ENCODE measurements at regions not wholly inside any gene's neighbourhood (a gene's known extent, or its start where the extent isn't known, plus 50 kb on each side); places are given as distances from the start of the nearest gene placed in this dataset.
"Not testable (repeated sequence)": the region's sequence is repeated elsewhere in the genome, so short reads cannot be mapped to it uniquely, and the experiment has no call there.

- H3K18ac ChIP-seq (ENCODE audit: extremely low read depth, low read length); H4K5ac ChIP-seq (ENCODE audit: insufficient read length, low read depth, low read length); H3K9me3 ChIP-seq (ENCODE audit: insufficient read depth in 2 of 2, low read depth in 1 of 2, low read length in 1 of 2); H2BK120ac ChIP-seq (replicated peaks; ENCODE audit: low read depth, low read length); H3K56ac ChIP-seq (replicated peaks; ENCODE audit: insufficient read length, low read depth, low read length); H3K27ac ChIP-seq (ENCODE audit: low read depth, low read length); H3K79me2 ChIP-seq (ENCODE audit: control insufficient read depth in 1 of 2, insufficient read depth in 2 of 2, low read length in 2 of 2); H3K36me3 ChIP-seq (ENCODE audit: control insufficient read depth in 2 of 4, insufficient read depth in 4 of 4, low read length in 3 of 4); H3K14ac ChIP-seq (ENCODE audit: insufficient read length); H4K91ac ChIP-seq (replicated peaks; ENCODE audit: insufficient read length, low read length); H2BK20ac ChIP-seq (ENCODE audit: low read length); H2AK5ac ChIP-seq (ENCODE audit: low read depth, low read length); DNase-seq (ENCODE audit: low read depth in 1 of 2, low spot score in 2 of 2); H2BK15ac ChIP-seq (ENCODE audit: low read length); H3K23me2 ChIP-seq (ENCODE audit: low read depth, low read length); H3K4me1 ChIP-seq (replicated peaks in 1 of 4; ENCODE audit: control insufficient read depth in 3 of 4, insufficient read depth in 4 of 4, low read length in 3 of 4); H3K4ac ChIP-seq (replicated peaks; ENCODE audit: insufficient read length, low read depth, low read length); H3K4me2 ChIP-seq (ENCODE audit: insufficient read depth in 1 of 2, low read depth in 2 of 2, low read length in 2 of 2); H3K23ac ChIP-seq (ENCODE audit: insufficient read length); H2BK12ac ChIP-seq (ENCODE audit: low read depth, low read length); H2BK5ac ChIP-seq (ENCODE audit: low read depth, low read length); H3K27me3 ChIP-seq (replicated peaks in 1 of 4; ENCODE audit: control insufficient read depth in 3 of 4, extremely low read depth in 1 of 4, insufficient read depth in 3 of 4, low read length in 3 of 4); POLR2A ChIA-PET (ENCODE audit: partially characterized antibody); H4K20me1 ChIP-seq (replicated peaks in 1 of 2; ENCODE audit: control insufficient read depth in 1 of 2, insufficient read depth in 2 of 2, low read length in 2 of 2); CTCF ChIA-PET (ENCODE audit: partially characterized antibody); FAIRE-seq; H3K79me1 ChIP-seq (ENCODE audit: low read depth, low read length); H2AFZ ChIP-seq (ENCODE audit: low read length); H4K8ac ChIP-seq (ENCODE audit: extremely low read depth, insufficient read depth, low read length); H3K9ac ChIP-seq (replicated peaks in 1 of 4; ENCODE audit: extremely low read depth in 1 of 4, low read depth in 3 of 4, low read length in 3 of 4); H3K4me3 ChIP-seq (ENCODE audit: extremely low read depth in 1 of 4, insufficient read depth in 2 of 4, low read depth in 3 of 4, low read length in 4 of 4): not testable (repeated sequence)
- WGBS, 2 experiments (ENCODE audit: extremely low coverage in 1 of 2, insufficient coverage in 1 of 2, insufficient read length in 1 of 2, insufficient replicate concordance in 2 of 2, low coverage in 1 of 2, low lambda C conversion rate in 2 of 2, missing lambda C conversion rate in 1 of 2), result no CpG with 5 or more reads among the region's 3 CpGs
These were observed 62.3 kb upstream of the FAM72C start for GRCh38 chr1:144034045-144034444.

GRCh38 chr1:144031550-144031949 lies 59.8 kb upstream of the FAM72C start:
- H3K9me3 ChIP-seq (ENCODE audit: insufficient read depth in 2 of 2, low read depth in 1 of 2, low read length in 1 of 2); H2BK12ac ChIP-seq (ENCODE audit: low read depth, low read length); H2BK5ac ChIP-seq (ENCODE audit: low read depth, low read length); H3K4me1 ChIP-seq (replicated peaks in 1 of 4; ENCODE audit: control insufficient read depth in 3 of 4, insufficient read depth in 4 of 4, low read length in 3 of 4); H3K79me2 ChIP-seq (ENCODE audit: control insufficient read depth in 1 of 2, insufficient read depth in 2 of 2, low read length in 2 of 2); H3K4me3 ChIP-seq (ENCODE audit: extremely low read depth in 1 of 4, insufficient read depth in 2 of 4, low read depth in 3 of 4, low read length in 4 of 4); H3K27ac ChIP-seq (ENCODE audit: low read depth, low read length); H3K79me1 ChIP-seq (ENCODE audit: low read depth, low read length); CTCF ChIA-PET (ENCODE audit: partially characterized antibody); H2BK120ac ChIP-seq (replicated peaks; ENCODE audit: low read depth, low read length); DNase-seq (ENCODE audit: low read depth in 1 of 2, low spot score in 2 of 2); H2AFZ ChIP-seq (ENCODE audit: low read length); H4K5ac ChIP-seq (ENCODE audit: insufficient read length, low read depth, low read length); FAIRE-seq; POLR2A ChIA-PET (ENCODE audit: partially characterized antibody); H3K36me3 ChIP-seq (ENCODE audit: control insufficient read depth in 2 of 4, insufficient read depth in 4 of 4, low read length in 3 of 4); H3K4ac ChIP-seq (replicated peaks; ENCODE audit: insufficient read length, low read depth, low read length); H4K20me1 ChIP-seq (replicated peaks in 1 of 2; ENCODE audit: control insufficient read depth in 1 of 2, insufficient read depth in 2 of 2, low read length in 2 of 2); H2BK15ac ChIP-seq (ENCODE audit: low read length); H4K91ac ChIP-seq (replicated peaks; ENCODE audit: insufficient read length, low read length); H3K23me2 ChIP-seq (ENCODE audit: low read depth, low read length); H2AK5ac ChIP-seq (ENCODE audit: low read depth, low read length); H3K27me3 ChIP-seq (replicated peaks in 1 of 4; ENCODE audit: control insufficient read depth in 3 of 4, extremely low read depth in 1 of 4, insufficient read depth in 3 of 4, low read length in 3 of 4); H3K23ac ChIP-seq (ENCODE audit: insufficient read length); H3K18ac ChIP-seq (ENCODE audit: extremely low read depth, low read length); H3K9ac ChIP-seq (replicated peaks in 1 of 4; ENCODE audit: extremely low read depth in 1 of 4, low read depth in 3 of 4, low read length in 3 of 4); H3K56ac ChIP-seq (replicated peaks; ENCODE audit: insufficient read length, low read depth, low read length); H3K14ac ChIP-seq (ENCODE audit: insufficient read length); H4K8ac ChIP-seq (ENCODE audit: extremely low read depth, insufficient read depth, low read length); H3K4me2 ChIP-seq (ENCODE audit: insufficient read depth in 1 of 2, low read depth in 2 of 2, low read length in 2 of 2); H2BK20ac ChIP-seq (ENCODE audit: low read length): not testable (repeated sequence)
- no CpG with 5 or more reads among the region's 2 CpGs for WGBS, 2 experiments (ENCODE audit: extremely low coverage in 1 of 2, insufficient coverage in 1 of 2, insufficient read length in 1 of 2, insufficient replicate concordance in 2 of 2, low coverage in 1 of 2, low lambda C conversion rate in 2 of 2, missing lambda C conversion rate in 1 of 2)
